Stimulated activated naive CD8-positive, alpha-beta T cell treated with anti-CD3 and anti-CD28 coated beads, Interleukin-15, Interleukin-2, amounts not matched to agents 100 U/mL and 50 U/mL, for 24 hours (primary cell): ENCODE measurements at regions not wholly inside any gene's neighbourhood (a gene's known extent, or its start where the extent isn't known, plus 50 kb on each side); places are given as distances from the start of the nearest gene placed in this dataset.

Experiments
- ATAC-seq: fragments of 150-1000 bp; cut with Tn5 transposase; one replicate; pipeline ENCODE4 v1.10.0; 2021
- DNase-seq: peaks from one replicate; pipeline ENCODE4 v3.0.0; 2021

DNA sequence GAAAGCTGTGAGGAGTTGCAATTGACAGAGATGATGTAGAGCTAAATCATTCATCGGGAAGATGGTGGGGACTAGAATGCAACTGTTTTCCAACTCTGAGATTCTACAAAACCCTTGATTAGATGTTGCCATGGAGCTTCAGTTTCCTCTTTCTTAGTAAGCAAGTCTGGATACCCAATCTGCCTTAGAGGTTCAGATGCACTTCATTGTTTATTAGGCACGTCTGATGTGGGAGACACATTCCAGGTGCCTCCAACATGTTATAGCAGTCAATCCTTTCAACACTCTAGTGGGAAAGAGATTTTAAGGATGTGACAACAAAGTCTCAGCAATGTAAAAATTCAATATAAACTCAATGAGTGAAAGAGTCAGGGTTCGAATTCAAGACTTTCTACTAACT, 291.3 kb upstream of the PHYHIPL start:
- DNase-seq = no peak
- ATAC-seq = no peak

DNA sequence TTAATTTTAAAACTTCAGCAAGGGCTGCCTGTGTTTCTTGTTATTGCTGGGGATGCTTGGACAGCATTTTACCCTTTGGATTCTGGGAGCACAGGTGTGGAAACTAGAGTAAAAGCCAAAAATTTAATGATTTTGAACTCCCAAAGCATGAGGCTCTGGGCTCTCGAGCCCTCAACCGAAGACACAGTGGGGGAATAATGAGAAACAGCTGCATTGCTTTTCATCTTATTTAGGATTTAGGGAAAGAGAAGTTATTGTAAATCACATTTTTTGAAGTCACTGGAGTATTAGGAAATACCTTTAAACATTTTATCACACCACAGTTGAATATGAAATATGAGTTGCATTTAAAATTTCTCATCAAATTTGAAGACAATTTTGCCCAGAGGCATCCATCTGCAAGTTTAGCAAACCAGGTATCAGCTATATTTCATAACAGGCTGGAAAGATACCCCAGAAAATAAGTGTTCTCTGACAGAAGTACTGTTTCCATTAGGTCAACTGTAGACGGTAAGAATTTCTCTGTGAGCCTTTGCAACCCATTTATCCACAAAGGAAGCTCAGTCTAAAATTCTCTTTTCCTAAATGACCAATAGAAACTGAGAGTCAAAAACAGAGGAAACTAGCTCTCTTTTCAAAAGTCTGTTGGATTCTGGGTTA, 290.6 kb upstream of the PHYHIPL start:
- DNase-seq = no peak
- ATAC-seq = no peak

- ATAC-seq (no peak), DNase-seq (no peak)
Measured at GRCh38 chr10:58886406-58886805, 290.0 kb upstream of the PHYHIPL start.

- ATAC-seq (no peak), DNase-seq (no peak)
Measured at GRCh38 chr10:58887474-58887873, 289.0 kb upstream of the PHYHIPL start.

- ATAC-seq (no peak), DNase-seq (no peak)
Measured at GRCh38 chr10:58888957-58889356, 287.5 kb upstream of the PHYHIPL start.

- DNase-seq = no peak
Measured at GRCh38 chr10:58892031-58892531, 284.4 kb upstream of the PHYHIPL start.

DNA sequence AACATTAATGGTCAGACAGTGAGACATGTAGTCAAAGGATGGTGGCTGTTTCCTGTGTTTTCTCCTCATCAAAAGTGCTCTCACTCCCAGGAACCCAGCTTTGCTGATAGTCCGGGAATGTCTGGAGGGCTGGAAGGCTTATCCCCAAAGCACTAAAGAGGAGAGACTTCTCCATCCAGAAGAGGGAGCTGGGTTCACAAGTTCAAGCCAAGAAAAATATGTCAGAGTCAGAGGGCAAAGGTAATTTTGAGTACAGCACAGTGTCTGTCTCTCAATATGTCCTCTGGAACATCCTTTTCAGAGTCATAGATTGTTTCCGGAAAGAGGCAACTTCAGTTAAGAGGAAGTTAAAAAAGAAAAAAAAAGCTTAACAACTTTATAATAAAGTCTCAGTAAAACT, 281.5 kb upstream of the PHYHIPL start:
- DNase-seq (no peak), ATAC-seq (no peak)

More at GRCh38 chr10:58892031-58892531, 284.4 kb upstream of the PHYHIPL start:
- ATAC-seq = no peak

DNA sequence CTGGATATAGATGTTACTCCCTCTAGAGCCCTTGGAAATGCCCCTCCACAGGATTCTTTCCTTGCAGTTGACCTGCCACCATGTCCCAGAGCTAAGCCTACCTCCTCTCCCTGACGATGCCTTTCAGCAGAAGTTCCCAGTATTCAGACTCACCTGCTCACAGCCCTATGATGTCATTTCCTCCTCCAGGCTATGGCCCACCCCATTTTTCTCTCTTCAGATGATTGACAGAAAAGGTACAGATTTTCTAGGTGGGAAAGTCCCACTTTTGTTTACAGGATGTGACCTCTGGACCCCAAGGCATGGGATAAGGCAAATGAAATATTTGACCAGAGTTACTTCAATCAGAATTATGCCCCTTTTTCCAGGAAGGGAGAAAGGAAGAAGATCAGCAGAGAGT, 280.2 kb upstream of the PHYHIPL start:
- DNase-seq (no peak), ATAC-seq (no peak)

- ATAC-seq (no peak), DNase-seq (no peak)
Measured at GRCh38 chr10:58897236-58897635, 279.2 kb upstream of the PHYHIPL start.

- DNase-seq (no peak), ATAC-seq (no peak)
Measured at GRCh38 chr10:58897708-58898107, 278.7 kb upstream of the PHYHIPL start.

DNA sequence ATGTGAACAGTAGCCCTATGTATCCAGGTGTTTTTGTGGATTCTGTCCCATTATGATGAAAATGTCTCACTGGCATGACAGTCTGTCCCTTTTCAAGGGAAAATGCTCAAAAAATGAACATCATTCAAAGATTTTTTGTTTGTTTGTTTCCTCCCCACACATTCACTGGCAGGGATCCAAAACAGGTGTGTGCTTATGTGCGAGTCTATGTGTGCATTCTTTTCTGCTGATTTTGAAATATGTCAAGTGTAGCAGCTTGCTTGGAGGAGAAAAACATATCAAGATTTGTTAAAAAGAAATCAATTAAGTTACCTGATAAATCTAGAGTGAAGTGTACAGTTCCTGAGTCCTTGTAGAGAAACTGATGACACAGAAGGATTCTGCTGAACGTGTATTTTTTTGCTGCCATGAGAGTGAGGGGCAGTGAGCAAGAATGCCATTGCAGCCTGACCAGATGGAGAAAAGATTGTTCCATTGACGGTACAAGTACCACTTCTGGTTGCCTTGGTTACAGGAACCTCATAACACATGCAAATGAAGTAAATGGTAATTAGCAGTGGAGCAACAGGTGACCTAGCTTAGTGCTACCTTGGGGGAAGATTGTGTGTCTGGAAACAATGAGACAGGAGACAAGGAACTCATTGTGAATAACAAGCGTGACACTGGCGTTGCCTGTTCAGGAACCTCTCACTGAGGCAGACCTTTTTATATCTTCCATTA, 277.4 kb upstream of the PHYHIPL start:
- DNase-seq = no peak
- ATAC-seq = no peak

DNA sequence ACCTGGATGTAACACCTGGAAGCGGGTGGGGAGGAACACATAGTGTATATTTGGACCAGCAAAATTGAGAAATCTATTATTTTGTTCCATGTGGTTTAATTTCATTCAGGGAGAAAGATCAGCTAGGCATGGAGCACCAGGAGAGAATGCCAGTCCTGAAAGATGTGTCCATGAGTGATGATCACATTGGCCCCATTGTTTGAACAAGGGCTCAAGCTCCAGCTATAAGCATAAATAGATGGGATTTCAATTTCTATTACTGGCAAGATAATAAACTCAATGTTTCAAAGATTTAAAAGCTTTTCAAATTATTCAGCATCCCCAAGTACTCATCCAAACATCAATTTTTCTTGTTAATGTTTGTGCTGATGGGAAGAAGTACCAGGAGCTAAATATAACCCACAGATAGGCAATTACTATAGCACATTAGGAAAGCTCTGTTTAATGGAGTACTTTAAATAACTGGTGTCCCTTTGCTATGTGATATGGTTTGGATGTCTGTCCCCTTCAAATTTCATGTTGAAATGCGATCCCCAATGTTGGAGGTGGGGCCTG, 275.3 kb upstream of the PHYHIPL start:
- DNase-seq (no peak), ATAC-seq (no peak)

DNA sequence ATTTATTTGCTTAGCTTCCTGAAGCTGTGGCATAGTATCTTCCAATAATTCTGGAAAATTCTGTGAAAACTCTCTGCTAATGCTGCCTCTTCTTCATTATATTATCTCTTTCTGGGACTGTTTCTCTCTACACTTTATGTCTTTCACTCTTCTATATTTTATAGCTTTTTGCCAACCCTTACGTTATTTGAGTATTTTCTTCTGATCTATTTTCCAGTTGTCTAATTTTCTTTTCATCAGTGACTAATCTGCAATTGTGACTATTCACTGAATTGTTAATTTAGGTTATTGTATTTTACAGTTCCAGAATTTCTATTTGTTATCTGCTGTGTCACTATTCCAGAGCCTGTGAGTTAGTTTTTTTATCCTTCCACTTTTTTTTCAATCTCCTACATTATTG, 273.4 kb upstream of the PHYHIPL start:
- ATAC-seq = no peak
- no peak for DNase-seq

DNA sequence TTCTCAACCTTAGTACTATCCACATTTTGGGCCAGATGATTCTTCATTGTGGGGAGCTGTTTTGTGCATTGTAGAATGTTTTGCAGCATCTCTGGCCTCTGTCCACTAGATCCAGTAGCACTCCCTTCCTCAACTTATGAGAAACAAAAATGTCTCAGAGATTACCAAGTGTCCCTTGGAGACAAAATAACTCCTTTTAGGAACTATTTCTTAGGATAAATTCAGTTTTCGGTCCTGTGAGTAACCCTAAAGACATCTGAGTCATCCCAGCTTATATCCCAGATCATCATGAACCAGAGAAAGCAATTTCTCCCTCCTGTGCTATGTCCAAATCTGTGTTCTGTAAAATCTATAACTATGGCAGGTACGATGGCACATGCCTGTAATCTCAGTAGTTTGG, 266.6 kb upstream of the PHYHIPL start:
- DNase-seq (no peak), ATAC-seq (no peak)

DNA sequence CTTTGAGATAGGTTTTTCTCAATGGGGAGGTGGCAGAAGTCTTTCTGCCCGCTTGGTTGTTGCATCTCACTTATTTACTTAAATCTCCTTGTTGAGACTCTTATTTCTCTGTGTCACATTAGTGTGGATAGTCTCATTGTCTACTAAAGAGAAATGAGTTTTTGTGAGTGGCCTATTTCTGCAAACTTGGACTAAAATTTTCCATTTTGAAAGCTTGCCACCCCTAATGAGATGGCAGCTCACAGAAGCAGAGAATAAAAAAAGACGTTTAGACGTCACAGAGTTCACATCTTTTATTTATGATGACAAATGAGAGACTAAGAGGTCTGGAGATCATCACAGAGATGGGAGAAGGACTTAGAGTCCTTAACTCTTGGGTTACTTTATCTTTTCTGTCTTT, 262.7 kb upstream of the PHYHIPL start:
- DNase-seq (no peak), ATAC-seq (no peak)

- DNase-seq = no peak
- no peak for ATAC-seq
Measured at GRCh38 chr10:58918887-58919286, 257.6 kb upstream of the PHYHIPL start.

DNA sequence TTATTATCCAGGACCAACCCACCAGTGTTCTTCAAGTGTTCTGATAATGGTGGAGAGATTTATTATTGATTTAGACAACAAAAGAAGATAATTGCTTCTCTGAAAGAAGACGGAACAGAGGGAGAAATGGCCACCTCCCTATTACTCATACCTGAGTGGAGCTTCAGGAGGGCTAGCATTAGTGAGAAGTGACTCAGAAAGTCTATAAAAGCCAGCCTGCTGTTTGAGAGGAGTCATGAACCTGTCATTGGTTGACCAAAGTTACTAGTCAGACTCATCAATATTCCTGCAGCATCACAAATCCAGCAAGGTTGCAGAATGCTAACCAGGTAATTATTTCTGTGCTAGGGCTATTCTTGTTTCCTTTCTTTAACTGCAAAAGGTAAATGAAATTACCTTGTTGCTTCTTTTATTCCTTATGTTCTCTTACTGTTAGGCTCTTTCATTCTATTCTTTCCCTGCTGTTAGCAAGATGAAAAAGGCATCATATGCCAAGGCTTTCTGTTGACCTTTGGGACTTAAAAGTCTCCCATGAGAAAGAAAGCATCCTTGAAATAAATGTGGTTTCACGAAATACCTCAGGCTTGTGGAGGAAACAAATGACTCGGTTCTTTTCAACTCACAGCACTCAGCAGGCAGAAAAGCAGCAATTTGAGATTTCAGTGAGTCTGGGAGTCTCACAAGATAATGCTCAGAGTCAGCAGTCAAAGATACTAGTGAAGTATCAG, 256.4 kb upstream of the PHYHIPL start:
- ATAC-seq (no peak), DNase-seq (no peak)

GRCh38 chr10:58920655-58921003, 255.8 kb upstream of the PHYHIPL start:
- no peak for ATAC-seq
- DNase-seq = no peak

- DNase-seq (no peak), ATAC-seq (no peak)
Measured at GRCh38 chr10:58921421-58921855, 255.0 kb upstream of the PHYHIPL start.

DNA sequence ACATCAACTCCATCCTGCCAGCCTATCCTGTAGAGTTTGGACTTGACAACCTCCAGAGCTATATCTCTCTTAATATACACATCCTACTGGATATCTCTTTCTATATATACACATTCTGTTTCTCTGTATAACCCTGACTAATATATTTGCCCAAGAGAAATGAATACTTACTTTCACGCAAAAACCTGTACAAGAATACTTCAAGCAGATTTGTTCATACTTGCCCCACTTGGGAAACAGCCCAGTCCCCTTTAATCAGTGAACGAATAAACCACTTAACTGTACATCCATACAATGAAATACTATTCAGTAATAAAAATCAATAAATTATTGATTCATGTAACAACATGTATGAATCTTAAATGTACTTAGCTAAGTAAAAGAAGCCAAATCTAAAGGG, 251.1 kb upstream of the PHYHIPL start:
- no peak for DNase-seq
- no peak for ATAC-seq

DNA sequence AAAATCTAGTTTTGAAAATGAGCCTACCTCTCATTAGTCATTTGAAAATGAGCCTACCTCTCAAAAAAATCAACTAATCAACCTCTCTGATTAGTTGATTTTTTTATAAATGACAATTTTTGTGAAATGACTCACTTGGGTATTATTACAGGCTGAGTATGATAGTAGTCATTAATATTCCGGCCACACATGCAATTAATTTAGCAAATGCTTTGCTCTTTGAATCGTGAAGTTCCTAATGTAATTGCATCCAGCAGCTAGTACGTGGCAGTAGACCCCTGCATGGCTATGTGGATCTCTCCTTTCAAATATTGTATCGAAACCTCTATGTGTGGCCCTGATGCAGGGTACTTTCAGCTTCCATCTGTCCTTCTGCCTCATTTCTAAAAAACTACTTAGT, 245.9 kb upstream of the PHYHIPL start:
- no peak for DNase-seq

GRCh38 chr10:58932126-58932525, 244.3 kb upstream of the PHYHIPL start:
- ATAC-seq (no peak), DNase-seq (no peak)

More for the DNA sequence above, 245.9 kb upstream of the PHYHIPL start:
- ATAC-seq = no peak
